Adipocyte (in vitro differentiated cells): ENCODE measurements at regions not wholly inside any gene's neighbourhood (a gene's known extent, or its start where the extent isn't known, plus 50 kb on each side); places are given as distances from the start of the nearest gene placed in this dataset.

Experiments used
- DNase-seq: peaks from one replicate; pipeline ENCODE4 v3.0.0-alpha.2; 2015; ENCODE audit warnings: low read depth
- H3K27me3 ChIP-seq: replicated peaks from 2 replicates; pipeline ENCODE4 v1.7.0; 2013; ENCODE audit warnings: mild to moderate bottlenecking, low read length, moderate library complexity; ENCODE audit not compliant: control insufficient read depth, insufficient read depth
- H3K36me3 ChIP-seq: 2 replicates; pipeline ENCODE4 v1.7.0; 2013; ENCODE audit warnings: low read length, mild to moderate bottlenecking, moderate library complexity; ENCODE audit not compliant: control insufficient read depth, insufficient read depth, severe bottlenecking
- H3K4me1 ChIP-seq: 2 replicates; pipeline ENCODE4 v1.7.0; 2013; ENCODE audit warnings: mild to moderate bottlenecking, low read length, moderate library complexity; ENCODE audit not compliant: control insufficient read depth, insufficient read depth
- H3K4me3 ChIP-seq: 2 replicates; pipeline ENCODE4 v1.7.0; 2013; ENCODE audit warnings: mild to moderate bottlenecking, low read length, moderate library complexity
- H3K9ac ChIP-seq: 2 replicates; pipeline ENCODE4 v1.7.0; 2013; ENCODE audit warnings: mild to moderate bottlenecking, low read length, moderate library complexity
- H3K9me3 ChIP-seq: 2 replicates; pipeline ENCODE4 v1.7.0; 2013; ENCODE audit warnings: mild to moderate bottlenecking, low read length, moderate library complexity; ENCODE audit not compliant: control insufficient read depth

- Histone ChIP-seq H3K36me3 (no peaks in the 10 kb centered on the region), H3K4me1 (peaks cover 16% of the 10 kb centered on the region), H3K4me3 (no peak overlapping the region), H3K9me3 (no peaks in the 10 kb centered on the region), H3K9ac (no peak overlapping the region), H3K27me3 (no peaks in the 10 kb centered on the region)
- DNase-seq = no peak
Measured at GRCh38 chr7:19062216-19062615, 55.2 kb downstream of the TWIST1 start.

DNA sequence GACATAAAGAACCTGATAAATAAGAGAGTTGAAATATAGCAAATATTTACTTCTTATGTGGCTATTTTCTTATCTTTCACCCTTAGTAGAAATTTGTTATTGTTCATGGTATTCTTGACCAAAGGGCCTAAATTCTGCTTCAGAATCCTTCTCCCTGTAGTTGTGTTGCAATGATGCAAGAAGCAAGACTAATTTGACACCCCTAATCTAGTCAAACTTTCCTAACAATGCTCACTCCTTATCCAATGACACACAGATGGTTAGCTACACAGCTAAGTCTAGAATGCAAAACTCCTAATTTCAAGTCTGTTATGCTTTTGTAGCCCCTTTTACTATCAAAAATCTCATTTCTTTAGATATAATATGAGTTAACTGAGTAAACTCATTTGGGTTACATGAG is 56.1 kb downstream of the TWIST1 start:
- Histone ChIP-seq H3K4me3 (no peak overlapping the region), H3K9ac (no peak overlapping the region), H3K4me1 (peaks cover 16% of the 10 kb centered on the region), H3K36me3 (no peaks in the 10 kb centered on the region), H3K9me3 (no peaks in the 10 kb centered on the region), H3K27me3 (no peaks in the 10 kb centered on the region)
- DNase-seq = peak; percentile 67

DNA sequence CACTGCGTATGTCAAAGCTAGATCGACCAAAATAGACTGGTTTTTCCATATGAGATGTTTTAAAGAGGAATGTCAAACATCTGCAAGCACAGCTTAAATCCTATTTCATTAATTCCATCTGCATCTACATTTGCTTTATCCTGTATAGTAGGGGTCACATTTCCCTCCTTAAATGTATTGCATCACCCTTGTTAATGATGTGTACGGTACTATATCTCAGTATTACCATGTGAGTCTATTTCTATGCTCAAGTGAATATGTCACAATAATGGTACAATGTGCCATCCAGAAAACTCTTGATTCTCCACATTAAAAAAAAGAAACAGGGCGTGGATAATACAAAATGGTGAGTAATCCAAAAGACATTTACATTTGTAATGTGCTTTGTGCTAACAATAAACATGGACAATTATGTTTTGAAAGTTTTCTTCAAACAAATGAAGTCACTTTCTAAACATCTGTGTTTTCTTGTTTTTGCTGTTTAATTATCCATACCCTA is 56.6 kb downstream of the TWIST1 start:
- Histone ChIP-seq H3K4me3 (no peak overlapping the region), H3K27me3 (no peaks in the 10 kb centered on the region), H3K36me3 (no peaks in the 10 kb centered on the region), H3K9ac (no peak overlapping the region), H3K9me3 (no peaks in the 10 kb centered on the region), H3K4me1 (peaks cover 16% of the 10 kb centered on the region)
- peak; percentile 86 for DNase-seq

DNA sequence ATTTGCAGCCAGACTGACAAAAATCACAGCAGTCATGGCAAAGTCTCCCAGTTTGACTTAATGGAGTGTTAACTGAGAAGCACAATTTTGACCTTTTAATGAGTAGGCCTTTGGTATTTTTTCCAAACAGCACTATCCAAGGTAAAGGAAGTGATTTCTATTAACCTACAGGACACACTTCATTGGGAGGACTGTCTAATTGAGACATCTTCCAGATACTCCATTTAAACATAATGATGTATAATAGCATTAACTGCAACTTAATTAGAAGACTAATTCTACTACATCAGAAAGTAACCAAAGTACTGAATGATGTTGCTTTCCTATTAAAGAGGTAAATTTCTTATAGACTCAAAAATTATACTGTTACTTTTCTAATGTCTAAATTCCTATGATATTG is 61.1 kb downstream of the TWIST1 start:
- Histone ChIP-seq H3K4me3 (no peak overlapping the region), H3K9ac (no peak overlapping the region), H3K27me3 (no peaks in the 10 kb centered on the region), H3K9me3 (peaks cover 4% of the 10 kb centered on the region), H3K4me1 (peaks cover 18% of the 10 kb centered on the region), H3K36me3 (no peaks in the 10 kb centered on the region)
- no peak for DNase-seq
